RCC 7860 (cell line): ENCODE measurements at regions not wholly inside any gene's neighbourhood (a gene's known extent, or its start where the extent isn't known, plus 50 kb on each side); places are given as distances from the start of the nearest gene placed in this dataset.
"Not testable (repeated sequence)": the region's sequence is repeated elsewhere in the genome, so short reads cannot be mapped to it uniquely, and the experiment has no call there.

Experiments used
- DNase-seq: peaks from one replicate; pipeline ENCODE4 v3.0.0-alpha.2; 2015; ENCODE audit warnings: low spot score
- FAIRE-seq: peaks from 2 replicates; lab custom pipeline; 2012; peaks lifted over from hg19 to GRCh38; lab: Jason Lieb, UNC

DNA sequence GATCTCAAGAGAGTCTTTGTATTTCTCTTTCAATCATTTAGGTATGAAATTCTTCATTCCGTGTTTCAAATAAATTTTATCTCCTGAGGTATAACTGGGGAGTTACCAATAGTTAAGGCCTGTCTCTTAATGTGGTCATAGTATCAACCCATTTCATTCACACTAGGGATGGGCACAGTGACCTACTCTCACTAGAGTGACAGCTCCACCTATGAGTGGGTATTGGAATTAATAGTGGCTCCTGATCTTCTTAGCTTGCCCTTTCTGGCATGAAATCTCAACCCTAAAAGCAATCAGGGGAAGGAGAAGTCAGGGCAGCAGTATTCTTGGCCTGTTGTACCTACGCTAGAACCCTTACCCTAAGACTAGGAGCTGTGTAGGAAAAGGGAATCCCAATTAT, 507.7 kb downstream of the FAM181B start:
- no peak for DNase-seq
- no peak for FAIRE-seq

DNA sequence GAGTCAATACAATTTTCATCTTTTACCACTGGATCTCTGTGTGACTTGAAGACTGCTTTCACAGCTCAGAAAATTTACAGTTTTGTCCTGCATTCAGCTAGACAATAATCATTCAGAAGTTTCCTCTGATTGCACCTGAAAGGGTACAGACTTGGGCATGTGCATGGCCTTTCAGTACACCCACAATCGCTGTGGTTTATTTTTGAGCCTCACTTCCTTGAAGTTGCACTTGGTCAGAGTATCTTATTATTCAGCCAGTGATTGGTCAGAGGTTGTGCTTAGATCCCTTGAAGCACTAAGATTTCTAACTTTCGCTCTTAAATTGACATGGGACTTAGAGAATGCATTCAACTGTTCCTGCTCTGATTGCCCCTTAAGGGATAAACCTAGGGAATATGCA, 508.2 kb downstream of the FAM181B start:
- DNase-seq (no peak), FAIRE-seq (no peak)

DNA sequence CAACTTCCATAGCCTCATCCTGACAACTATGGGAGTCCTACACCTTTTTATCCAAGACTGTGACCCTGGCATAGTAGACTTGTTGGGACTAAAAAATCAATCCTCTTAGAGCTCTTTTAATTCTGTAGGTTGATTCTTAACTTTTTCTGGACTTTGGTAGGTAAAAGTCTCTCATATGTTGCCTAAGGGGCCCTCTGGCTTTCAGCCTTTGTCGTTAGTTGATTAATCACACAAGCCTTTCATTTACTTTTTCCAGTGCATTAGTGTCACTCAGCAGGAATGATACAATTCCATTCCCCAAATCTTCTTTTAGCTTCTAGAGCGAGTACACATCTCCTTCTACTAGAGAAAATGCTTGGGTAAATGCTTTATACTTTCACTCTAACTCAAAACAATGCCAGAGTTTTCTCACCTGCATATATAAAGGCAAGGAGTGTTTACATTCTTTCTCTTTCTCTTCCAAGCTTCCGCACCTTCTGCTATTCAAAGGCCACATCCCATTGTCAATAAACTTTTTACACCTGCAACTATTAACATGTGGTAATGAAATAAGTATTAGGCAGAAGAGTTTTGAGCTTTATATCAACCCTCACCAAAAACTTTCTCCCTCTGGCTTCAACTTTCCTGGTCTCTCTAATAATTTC, 516.6 kb downstream of the FAM181B start:
- DNase-seq = no peak

GRCh38 chr11:82210011-82210410, 523.7 kb downstream of the FAM181B start:
- no peak for FAIRE-seq
- DNase-seq = no peak

More for the DNA sequence above, 516.6 kb downstream of the FAM181B start:
- FAIRE-seq = no peak

DNA sequence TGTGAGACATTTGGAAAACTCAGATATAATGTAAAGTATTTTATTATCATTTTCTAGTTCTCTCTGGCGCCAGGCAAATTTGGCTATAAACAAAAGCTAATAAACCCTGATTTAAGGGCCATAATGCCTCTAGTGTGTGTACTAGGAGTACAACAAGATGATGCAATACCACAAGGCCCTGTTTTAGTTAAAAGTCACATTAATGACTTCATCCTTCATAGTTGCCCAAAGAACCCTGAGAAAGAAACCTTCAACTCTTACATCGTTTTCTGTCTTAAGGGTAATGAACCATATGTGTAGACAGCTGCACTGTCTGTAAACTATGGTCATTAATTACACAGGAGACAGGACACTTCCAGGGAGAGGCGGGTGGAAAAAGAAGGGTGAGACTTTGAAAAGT, 538.4 kb downstream of the FAM181B start:
- no peak for FAIRE-seq
- DNase-seq = no peak

- FAIRE-seq = no peak
These were observed 539.1 kb downstream of the FAM181B start for GRCh38 chr11:82194521-82194920.

DNA sequence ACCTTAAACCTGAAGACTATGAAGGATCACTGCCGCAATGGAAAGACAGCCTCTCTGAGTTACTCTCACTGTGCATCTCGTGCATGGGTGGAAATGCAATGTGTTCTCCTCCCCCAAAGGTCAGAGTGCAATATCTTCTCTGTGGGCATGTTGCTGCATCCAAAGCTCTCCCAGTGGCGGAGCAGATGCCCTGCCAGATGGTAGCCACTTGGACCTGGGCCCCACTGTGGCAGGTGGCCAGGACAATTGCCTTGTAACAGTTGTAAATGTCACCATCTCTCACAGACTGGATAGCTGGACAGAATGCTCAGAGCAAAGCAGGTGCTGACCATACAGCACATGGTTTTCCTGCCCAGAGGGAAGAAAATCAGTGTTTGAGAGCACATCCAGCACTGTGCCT, 542.0 kb downstream of the FAM181B start:
- no peak for DNase-seq
- FAIRE-seq = no peak

More at GRCh38 chr11:82194521-82194920, 539.1 kb downstream of the FAM181B start:
- DNase-seq = no peak

GRCh38 chr11:82185925-82186324, 547.7 kb downstream of the FAM181B start:
- DNase-seq (no peak), FAIRE-seq (no peak)

GRCh38 chr11:82184966-82185365, 548.7 kb downstream of the FAM181B start:
- FAIRE-seq = no peak
- DNase-seq = no peak

- DNase-seq = no peak
- no peak for FAIRE-seq
These were observed 550.3 kb downstream of the FAM181B start for GRCh38 chr11:82183346-82183745.

- not testable (repeated sequence) for FAIRE-seq, DNase-seq
These were observed 551.0 kb downstream of the FAM181B start for GRCh38 chr11:82182697-82183096.

DNA sequence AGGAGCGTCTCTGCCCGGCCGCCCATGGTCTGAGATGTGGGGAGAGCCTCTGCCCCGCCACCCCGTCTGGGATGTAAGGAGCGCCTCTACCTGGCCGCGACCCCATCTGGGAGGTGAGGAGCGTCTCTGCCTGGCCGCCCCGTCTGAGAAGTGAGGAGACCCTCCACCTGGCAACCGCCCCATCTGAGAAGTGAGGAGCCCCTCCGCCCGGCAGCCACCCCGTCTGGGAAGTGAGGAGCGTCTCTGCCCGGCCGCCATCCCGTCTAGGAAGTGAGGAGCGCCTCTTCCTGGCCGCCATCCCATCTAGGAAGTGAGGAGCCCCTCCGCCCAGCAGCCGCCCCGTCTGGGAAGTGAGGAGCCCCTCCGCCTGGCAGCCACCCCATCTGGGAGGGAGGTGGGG, 551.9 kb downstream of the FAM181B start:
- DNase-seq, FAIRE-seq: not testable (repeated sequence)

- DNase-seq = no peak
- no peak for FAIRE-seq
These were observed 556.7 kb downstream of the FAM181B start for GRCh38 chr11:82176945-82177344.

DNA sequence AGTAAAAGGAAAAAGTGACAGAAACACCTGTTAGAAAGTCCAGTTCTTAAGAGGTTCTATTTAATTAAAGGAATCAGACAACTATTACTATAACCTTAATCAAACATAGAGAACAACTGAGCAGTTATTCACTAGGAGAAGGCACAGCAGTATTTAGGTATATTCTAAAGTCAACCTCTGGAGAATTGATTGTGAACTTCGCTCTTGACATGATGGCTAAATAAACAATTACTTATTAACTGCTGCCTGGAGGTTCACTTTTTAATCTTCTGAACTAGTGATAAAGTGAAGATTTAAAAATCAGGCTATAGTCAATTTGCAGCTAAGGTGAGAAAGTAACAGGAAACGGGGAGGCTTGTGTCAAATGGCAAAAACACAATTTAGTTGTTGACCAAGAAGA, 557.3 kb downstream of the FAM181B start:
- FAIRE-seq (no peak), DNase-seq (no peak)

DNA sequence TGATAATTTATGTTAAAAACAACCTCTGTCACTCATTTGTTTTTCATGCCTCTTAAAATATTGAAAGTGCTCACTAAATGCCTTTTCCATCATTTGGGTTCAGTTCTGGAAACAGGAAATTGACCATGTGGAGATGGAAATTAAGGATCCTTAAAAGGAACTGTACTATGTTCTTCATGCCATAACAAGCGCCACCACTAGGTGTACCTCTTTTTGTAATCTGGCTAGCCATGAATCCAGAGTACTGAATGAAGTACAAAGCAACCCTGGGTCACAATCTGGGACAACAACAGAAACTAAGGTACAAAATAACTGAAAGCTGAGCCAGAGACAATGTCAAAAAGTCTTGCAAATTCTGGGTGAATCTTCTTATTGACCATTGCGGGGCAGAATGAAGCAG, 559.1 kb downstream of the FAM181B start:
- DNase-seq (no peak), FAIRE-seq (no peak)

DNA sequence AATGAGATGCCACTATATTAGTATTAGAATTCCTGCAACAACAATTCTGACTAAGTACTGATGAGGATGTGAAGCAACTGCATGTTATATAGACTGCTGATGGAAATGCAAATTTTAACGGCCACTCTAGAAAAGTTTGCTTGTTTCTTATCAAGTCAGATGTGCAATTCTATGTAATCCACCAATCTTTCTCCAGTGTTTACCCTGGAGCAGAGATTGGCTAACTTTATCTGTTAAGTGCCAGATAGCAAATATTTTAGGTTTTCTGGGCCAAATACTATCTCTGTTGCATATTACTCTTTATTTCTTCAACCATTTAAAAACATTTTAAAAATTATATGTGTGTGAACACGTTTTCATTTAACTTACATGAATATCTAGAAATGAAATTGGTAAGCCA, 586.9 kb downstream of the FAM181B start:
- FAIRE-seq (no peak), DNase-seq (no peak)

GRCh38 chr11:82118946-82119345, 614.7 kb downstream of the FAM181B start:
- DNase-seq = no peak
- FAIRE-seq = no peak

- no peak for DNase-seq
- no peak for FAIRE-seq
These were observed 616.3 kb downstream of the FAM181B start for GRCh38 chr11:82117362-82117761.

- FAIRE-seq (no peak), DNase-seq (no peak)
These were observed 628.2 kb downstream of the FAM181B start for GRCh38 chr11:82105331-82105998.

DNA sequence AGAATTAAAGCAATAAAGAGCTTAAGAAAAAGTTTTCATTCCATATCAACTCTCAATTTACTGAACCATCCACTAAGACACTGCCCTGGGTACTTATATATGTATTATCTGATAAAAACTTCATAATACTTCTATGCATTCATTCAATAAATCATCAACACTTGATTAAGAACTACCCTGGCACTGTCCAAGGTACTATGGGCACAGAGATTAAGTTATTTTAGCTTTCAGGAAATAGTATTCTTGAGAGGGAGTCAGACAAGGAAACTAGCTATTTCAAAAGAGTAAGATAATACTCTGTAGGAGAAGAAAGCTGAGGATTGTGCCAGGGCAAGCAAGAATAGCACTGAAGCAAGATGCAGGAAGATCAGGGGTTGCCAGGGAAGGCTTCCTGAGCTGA, 640.8 kb downstream of the FAM181B start:
- no peak for DNase-seq
- FAIRE-seq = no peak

DNA sequence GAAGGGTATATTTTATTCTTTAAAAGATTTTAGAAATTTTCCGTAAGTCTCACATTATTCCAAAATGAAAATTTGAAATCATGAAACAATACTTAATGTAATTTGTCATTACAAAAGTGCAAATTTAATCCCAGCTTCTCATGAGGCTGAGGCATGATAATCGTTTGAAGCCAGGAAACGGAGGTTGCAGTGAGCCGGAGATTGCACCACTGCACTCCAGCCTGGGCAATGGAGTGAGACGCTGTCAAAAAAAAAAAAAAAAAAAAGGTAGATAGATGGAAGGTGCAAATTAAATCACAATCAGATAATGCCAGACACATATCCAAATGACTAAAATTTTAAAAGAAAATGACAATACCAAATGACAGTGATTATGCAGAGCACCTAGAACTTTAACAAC, 644.2 kb downstream of the FAM181B start:
- no peak for FAIRE-seq
- DNase-seq = no peak

GRCh38 chr11:82085493-82085892, 648.2 kb downstream of the FAM181B start:
- FAIRE-seq = no peak
- DNase-seq = no peak

GRCh38 chr11:82082976-82083375, 650.7 kb downstream of the FAM181B start:
- FAIRE-seq (no peak), DNase-seq (no peak)
